Fibroblast of the aortic adventitia (primary cell): ENCODE measurements at regions not wholly inside any gene's neighbourhood (a gene's known extent, or its start where the extent isn't known, plus 50 kb on each side); places are given as distances from the start of the nearest gene placed in this dataset.

Source experiments
- DNase-seq: peaks from one replicate; pipeline ENCODE4 v3.0.0-alpha.2; 2010; ENCODE audit warnings: low read depth
- H3K4me3 ChIP-seq: 2 replicates; pipeline ENCODE4 v1.5.1; 2011; ENCODE audit warnings: low read depth, mild to moderate bottlenecking, control low read depth, low read length, moderate library complexity
- TF ChIP-seq, protein P1 (sequence below): IDR thresholded peaks from 2 replicates; pipeline ENCODE4 v1.5.1; 2011; ENCODE audit warnings: mild to moderate bottlenecking, low read length, control low read depth, inconsistent platforms; ENCODE audit not compliant: insufficient read depth

- no peak overlapping the region for H3K4me3 ChIP-seq
- TF ChIP-seq, protein P1, sequence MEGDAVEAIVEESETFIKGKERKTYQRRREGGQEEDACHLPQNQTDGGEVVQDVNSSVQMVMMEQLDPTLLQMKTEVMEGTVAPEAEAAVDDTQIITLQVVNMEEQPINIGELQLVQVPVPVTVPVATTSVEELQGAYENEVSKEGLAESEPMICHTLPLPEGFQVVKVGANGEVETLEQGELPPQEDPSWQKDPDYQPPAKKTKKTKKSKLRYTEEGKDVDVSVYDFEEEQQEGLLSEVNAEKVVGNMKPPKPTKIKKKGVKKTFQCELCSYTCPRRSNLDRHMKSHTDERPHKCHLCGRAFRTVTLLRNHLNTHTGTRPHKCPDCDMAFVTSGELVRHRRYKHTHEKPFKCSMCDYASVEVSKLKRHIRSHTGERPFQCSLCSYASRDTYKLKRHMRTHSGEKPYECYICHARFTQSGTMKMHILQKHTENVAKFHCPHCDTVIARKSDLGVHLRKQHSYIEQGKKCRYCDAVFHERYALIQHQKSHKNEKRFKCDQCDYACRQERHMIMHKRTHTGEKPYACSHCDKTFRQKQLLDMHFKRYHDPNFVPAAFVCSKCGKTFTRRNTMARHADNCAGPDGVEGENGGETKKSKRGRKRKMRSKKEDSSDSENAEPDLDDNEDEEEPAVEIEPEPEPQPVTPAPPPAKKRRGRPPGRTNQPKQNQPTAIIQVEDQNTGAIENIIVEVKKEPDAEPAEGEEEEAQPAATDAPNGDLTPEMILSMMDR: no peak
- no peak for DNase-seq
Observed at GRCh38 chr3:40989141-40990061, 209.9 kb upstream of the CTNNB1 start.

DNA sequence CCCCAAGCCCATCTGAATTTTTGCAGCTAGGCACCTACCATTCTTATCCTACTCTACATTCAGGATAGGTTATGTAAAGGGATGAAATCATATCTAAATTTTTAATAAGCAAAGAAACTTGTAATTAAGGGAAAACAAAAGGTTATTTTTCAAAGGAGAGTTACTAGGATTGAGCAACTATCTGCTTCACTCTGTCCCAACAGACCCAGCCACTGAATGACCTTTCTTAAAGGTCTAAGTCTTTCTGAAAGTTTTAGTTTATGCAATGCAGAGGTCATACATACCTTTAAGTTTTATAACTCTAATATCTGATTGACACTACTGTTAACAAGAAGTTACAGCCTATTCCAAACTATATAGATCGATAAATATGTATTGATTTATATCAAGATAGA is 209.2 kb upstream of the CTNNB1 start:
- TF ChIP-seq, protein P1: no peak

GRCh38 chr3:40992023-40992422 is 207.3 kb upstream of the CTNNB1 start:
- H3K4me3 ChIP-seq: no peak overlapping the region
- TF ChIP-seq, protein P1: no peak
- DNase-seq: no peak

More for the DNA sequence above, 209.2 kb upstream of the CTNNB1 start:
- H3K4me3 ChIP-seq: no peak overlapping the region
- DNase-seq: no peak

- TF ChIP-seq, protein P1: no peak
- DNase-seq: no peak
- H3K4me3 ChIP-seq: no peak overlapping the region
Observed at GRCh38 chr3:40994611-40995010, 204.7 kb upstream of the CTNNB1 start.

GRCh38 chr3:40995271-40995670 is 204.0 kb upstream of the CTNNB1 start:
- no peak overlapping the region for H3K4me3 ChIP-seq
- no peak for DNase-seq
- TF ChIP-seq, protein P1: no peak

- no peak for DNase-seq
- TF ChIP-seq, protein P1: no peak
- no peak overlapping the region for H3K4me3 ChIP-seq
Observed at GRCh38 chr3:40996382-40996781, 202.9 kb upstream of the CTNNB1 start.
